HL-60 (cell line): ENCODE measurements at regions not wholly inside any gene's neighbourhood (a gene's known extent, or its start where the extent isn't known, plus 50 kb on each side); places are given as distances from the start of the nearest gene placed in this dataset.

Source experiments
- DNase-seq, 2 experiments: peaks; one replicate each; pipeline ENCODE4 v3.0.0-alpha.2; 2010 to 2020; ENCODE audit warnings: low read depth in 1 of 2, low spot score in 1 of 2
- H3K27ac ChIP-seq: fragments of 250-450 bp; sonication (Bioruptor Pico); replicated peaks from 2 replicates; pipeline ENCODE4 v1.5.1; 2020; ENCODE audit warnings: mild to moderate bottlenecking, moderate library complexity
- H3K27me3 ChIP-seq: fragments of 250-450 bp; sonication (Bioruptor Pico); 2 replicates; pipeline ENCODE4 v1.5.1; 2021; ENCODE audit warnings: mild to moderate bottlenecking, moderate library complexity; ENCODE audit not compliant: insufficient read depth, poor library complexity, severe bottlenecking
- H3K4me3 ChIP-seq: replicated peaks from 2 replicates; pipeline ENCODE4 v1.5.1; 2011; ENCODE audit warnings: mild to moderate bottlenecking, control low read depth, low read length; ENCODE audit not compliant: insufficient read depth
- CTCF ChIP-seq: IDR thresholded peaks from one replicate; pipeline ENCODE4 v1.5.1; 2011; ENCODE audit warnings: low read length, control low read depth, inconsistent platforms; ENCODE audit not compliant: insufficient read depth
- GABPA ChIP-seq: IDR thresholded peaks from 2 replicates; pipeline ENCODE4 v1.6.1; 2012; ENCODE audit warnings: low read depth
- POLR2AphosphoS5 ChIP-seq: IDR thresholded peaks from 2 replicates; pipeline ENCODE4 v1.6.1; 2012; ENCODE audit warnings: low read depth
- REST ChIP-seq: IDR thresholded peaks from 2 replicates; pipeline ENCODE4 v1.6.1; 2012; ENCODE audit warnings: low read depth; ENCODE audit not compliant: insufficient replicate concordance
- SPI1 ChIP-seq: IDR thresholded peaks from 2 replicates; pipeline ENCODE4 v1.6.1; 2012; ENCODE audit warnings: low read depth, mild to moderate bottlenecking, borderline replicate concordance

DNA sequence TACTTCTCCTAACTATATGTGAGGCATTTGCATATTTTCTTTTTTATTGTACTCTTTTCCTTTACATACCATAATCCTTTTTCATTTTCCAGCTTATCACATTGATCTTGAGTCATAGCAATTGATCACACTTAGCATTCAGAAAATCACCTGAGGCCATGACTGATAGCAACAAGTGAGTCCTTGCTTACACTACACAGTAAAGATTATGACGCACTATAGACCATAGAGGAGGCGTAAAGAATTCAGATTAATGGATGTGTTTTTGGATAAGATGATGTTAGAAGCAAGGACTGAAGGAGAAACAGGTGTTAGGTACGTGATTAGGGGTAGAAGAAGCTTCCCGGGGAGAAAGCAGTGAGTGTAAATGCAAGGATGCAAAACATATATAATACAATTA lies 637.7 kb downstream of the ETNK1 start:
- DNase-seq = no peak
- H3K4me3 ChIP-seq = no peak overlapping the region
- no peak for TF ChIP-seq GABPA
- no peak for TF ChIP-seq CTCF
- TF ChIP-seq SPI1 = no peak
- TF ChIP-seq POLR2AphosphoS5 = no peak
- no peak for TF ChIP-seq REST

GRCh38 chr12:23277831-23278230 lies 652.9 kb downstream of the ETNK1 start:
- TF ChIP-seq POLR2AphosphoS5 (no peak), CTCF (no peak), GABPA (no peak), SPI1 (no peak), REST (no peak)
- Histone ChIP-seq H3K27me3 (no peaks in the 10 kb centered on the region), H3K27ac (no peak overlapping the region), H3K4me3 (no peak overlapping the region)
- no peak for DNase-seq

More for the DNA sequence above, 637.7 kb downstream of the ETNK1 start:
- Histone ChIP-seq H3K27ac (no peak overlapping the region), H3K27me3 (no peaks in the 10 kb centered on the region)

DNA sequence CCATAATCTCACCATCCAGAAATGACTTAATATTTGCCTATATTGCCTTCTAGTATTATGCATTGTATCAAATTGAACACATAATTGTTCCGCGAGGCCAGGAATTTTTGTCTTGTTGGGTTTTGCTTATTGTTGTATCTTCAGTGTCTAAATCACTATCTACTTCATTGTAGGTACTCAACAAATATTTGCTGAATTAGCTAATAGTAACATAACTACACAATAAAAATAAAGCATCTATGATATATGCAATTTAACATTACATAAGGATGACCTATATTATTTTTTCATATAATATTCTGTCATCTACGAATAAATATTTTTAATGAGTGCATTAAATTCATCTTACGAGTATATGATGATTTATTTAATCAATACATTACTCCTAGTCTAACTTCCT lies 656.3 kb downstream of the ETNK1 start:
- no peak for TF ChIP-seq CTCF
- TF ChIP-seq REST = no peak
- TF ChIP-seq GABPA = no peak
- TF ChIP-seq SPI1 = no peak
- TF ChIP-seq POLR2AphosphoS5 = no peak
- no peak for DNase-seq
- Histone ChIP-seq H3K4me3 (no peak overlapping the region), H3K27me3 (no peaks in the 10 kb centered on the region), H3K27ac (no peak overlapping the region)
